HG02970 (cell line): ENCODE measurements at regions not wholly inside any gene's neighbourhood (a gene's known extent, or its start where the extent isn't known, plus 50 kb on each side); places are given as distances from the start of the nearest gene placed in this dataset.
A peak's percentile ranks its signal among the peaks of the same experiment; 100 is the strongest.

ENCODE experiments used
- ATAC-seq: cut with Tn5 transposase; IDR thresholded peaks from one replicate; pipeline ENCODE4 v1.9.1; 2021; ENCODE audit warnings: mild to moderate bottlenecking, moderate library complexity, moderate number of reproducible peaks; ENCODE audit not compliant: unreplicated experiment, low FRiP score

DNA sequence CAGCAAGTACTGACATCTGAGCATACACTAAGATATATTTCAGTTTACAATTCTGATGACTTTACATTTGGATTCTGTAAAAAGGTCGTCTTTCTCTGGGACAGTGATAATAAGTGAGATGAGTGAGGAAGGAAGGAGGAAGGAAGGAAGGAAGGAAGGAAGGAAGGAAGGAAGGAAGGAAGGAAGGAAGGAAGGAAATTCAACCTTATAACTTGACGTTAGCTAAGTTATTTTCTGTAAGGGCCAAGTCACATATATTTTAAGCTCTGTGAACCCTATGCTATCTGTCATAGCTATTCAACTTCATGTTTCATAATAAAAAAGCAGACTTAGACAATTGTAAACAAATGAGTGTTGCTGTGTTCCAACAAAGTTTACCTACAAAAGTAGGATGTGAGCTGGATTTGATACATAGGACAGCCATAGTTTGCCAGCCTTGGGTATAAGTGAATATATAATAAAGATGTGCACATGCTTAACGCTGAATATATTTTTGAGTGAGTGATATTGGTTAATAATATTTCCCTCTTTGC lies 753.0 kb upstream of the NDST4 start:
- ATAC-seq, result no peak

DNA sequence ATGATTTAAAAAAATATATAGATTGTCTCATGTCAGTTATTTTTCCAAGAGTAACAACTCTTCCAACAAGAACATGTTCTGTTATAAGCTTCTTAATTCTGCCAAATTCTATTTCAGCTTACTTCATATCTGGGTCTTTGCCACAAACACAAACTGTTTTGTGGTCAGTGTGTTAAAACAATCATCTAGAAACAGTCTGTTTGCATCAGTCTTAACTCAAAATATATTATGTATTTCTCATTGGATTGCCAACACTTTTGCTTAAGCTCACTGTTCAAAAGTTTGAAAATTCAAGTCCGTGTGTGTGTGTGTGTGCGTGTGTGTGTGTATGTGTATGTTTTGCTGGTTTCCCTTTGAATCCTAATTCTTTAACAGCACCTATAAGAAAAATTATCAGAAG lies 752.3 kb upstream of the NDST4 start:
- no peak for ATAC-seq

DNA sequence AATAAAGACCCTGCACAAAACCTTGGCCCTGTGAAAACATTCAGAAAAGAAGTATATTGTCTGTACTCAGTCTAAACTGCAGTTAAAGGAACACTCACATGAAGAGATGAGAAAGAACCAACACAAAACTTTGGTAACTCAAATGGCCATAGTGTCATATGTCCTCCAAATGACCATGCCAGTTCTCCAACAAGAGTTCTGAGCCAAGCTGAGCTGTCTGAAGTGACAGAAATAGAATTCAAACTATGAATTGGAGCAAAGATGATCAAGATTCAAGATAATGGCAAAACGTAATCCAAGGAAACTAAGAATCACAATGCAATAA lies 739.3 kb upstream of the NDST4 start:
- ATAC-seq, result no peak

DNA sequence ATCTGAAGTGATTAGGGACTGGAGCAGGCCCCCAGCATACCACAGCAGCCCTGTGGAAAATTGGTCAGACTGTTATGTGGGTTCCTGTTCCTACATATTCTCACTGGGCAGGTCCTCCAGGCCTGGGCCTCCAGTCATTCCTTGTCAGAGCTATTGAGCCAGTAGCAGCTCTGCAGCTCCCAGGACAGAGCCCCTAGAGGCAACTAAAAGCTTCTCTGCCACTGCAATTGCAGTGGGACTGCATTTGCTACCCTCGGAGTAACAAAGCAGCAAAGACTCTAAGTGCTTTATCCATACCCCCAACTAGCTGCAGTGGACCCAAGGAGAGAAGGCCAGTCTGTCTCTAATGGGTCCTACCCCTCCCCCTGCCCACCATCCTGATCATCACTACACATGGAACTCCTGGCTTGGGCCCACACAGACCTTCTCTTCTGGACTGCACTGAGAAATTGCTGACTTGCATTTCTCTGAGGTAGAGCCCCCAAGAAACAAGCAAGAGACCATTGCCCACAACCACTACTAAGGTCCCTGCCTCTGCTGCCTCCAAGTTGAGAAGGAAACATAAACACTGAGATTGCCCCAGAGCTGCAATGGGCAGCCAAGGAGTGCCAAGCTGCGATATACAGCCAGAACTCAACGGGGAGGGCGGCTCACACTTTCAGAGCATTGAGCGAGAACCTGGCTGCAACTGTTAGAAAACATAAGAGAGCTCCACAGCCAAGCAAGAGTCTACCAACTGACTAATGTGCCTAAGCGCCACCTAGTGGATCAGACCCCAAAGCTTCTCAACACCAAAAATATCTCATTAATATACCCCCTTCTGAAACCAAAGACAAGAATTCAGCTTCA lies 738.7 kb upstream of the NDST4 start:
- peak; percentile 79 for ATAC-seq

DNA sequence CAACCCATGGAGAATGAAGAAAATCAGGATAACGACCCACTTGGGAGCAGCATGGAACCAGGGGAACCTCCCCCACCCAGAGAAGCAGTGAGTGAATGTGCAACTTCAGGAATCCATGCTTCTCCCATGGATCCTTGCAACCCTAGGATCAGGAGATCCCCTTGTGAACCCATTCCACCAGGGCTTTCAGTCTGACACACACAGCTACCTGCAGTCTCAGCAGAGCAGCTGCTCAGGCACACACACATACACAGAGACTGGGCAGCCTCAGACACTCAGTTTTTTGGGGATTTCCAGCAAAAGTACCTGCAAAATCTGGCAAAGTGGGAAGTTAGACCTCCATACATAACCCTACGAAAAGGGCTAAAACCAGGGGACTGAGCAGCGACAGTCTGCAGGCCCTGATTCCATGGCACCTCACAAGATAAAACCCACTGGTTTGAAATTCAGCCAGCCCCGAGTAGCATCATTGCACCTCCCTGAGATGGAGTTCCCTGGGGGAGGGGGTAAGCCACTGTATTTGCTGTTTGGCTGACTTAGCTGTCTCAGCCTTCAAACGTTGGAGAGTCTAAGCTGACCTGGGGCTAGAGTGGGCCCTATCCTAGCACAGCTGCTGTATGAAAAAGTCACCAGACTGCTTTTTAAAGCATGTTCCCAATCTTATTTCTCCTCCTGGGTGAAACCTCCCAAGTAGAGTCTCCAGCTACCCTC lies 737.5 kb upstream of the NDST4 start:
- ATAC-seq, result no peak

DNA sequence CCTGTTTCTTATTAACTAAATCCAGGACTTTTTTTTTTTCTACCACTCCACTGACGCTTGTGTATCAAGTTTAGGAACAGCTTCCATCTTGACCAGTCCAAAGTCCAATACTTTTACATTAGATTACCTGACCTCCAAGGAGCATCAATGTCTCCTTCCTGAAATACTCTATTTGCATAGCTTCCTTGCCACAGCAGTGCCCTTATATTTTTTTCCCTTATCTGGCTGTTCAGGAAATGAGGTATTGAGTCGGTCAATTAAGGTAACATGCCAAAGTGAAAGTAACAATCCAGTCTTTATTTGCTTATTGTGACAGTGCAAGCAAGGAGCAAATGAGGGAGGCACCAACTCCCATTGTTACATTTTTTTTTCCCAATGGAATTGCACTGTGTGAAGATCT lies 730.8 kb upstream of the NDST4 start:
- ATAC-seq, result no peak

DNA sequence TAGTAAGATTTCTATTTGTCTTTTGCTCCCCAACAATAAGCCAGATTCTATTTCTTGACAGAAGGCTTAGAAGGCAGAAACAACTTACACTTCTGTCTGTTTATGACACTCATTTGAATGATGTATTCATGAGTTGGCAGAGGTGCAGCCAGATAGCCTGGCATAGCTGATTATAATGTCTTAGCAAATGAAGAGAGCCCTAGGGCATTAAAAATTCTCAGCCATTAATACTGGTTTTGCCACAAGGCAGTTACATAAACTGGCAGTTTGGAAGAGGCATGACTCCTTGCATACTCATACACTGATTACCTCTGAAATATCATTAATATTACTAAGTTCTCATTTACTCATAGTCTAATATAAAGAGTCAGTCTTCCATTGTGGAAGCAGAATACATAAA lies 728.5 kb upstream of the NDST4 start:
- no peak for ATAC-seq

DNA sequence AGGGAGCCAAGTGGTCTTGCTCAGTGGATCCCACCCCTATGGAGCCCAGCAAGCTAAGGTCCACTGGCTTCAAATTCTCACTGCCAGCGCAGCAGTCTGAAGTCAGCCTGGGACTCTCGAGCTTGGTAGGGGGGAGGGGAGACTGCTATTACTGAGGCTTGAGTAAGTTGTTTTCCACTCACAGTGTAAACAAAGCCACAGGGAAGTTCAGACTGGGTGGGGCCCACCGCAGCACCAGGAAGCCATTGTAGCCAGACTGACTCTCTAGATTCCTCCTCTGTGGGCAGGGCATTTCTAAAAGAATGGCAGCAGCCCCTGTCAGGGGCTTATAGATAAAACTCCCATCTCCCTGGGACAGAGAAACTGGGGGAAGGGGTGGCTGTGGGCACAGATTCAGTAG lies 721.0 kb upstream of the NDST4 start:
- ATAC-seq, result no peak

DNA sequence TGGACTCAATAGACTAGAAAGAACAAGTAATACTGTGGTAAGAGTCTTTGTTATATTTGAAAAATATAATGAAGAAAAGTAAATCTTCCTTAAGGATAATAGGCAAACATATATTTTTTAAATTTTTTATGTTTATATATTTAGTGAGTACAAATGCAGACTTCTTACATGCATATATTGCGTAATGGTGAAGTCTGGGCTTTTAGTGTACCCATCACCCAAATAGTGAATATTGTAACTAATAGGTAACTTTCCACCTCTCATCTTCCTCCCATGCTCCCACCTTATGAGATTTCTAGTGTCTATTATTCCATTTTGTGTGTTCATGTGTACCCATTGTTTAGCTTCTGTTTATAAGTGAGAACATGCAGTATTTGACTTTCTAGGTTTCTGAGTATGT lies 711.2 kb upstream of the NDST4 start:
- ATAC-seq, result no peak

DNA sequence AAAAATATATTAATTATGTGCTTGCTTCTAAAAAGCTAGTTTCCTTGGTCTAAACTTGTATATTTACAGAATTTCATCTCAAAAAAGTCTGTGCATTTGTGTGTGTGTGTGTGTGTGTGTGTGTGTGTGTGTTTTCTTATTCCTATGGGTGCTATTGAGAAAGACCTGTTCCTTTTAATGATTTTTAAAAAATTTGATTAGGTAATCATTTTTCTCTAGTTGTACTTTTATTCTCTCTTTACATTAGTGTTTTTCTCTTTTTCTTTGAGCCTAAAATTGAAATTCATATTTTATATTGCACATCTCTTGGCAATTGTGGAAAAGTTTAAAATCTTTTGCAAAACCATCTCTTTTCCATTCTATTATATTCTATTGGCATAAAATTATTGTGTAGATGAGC lies 690.4 kb upstream of the NDST4 start:
- ATAC-seq, result no peak

DNA sequence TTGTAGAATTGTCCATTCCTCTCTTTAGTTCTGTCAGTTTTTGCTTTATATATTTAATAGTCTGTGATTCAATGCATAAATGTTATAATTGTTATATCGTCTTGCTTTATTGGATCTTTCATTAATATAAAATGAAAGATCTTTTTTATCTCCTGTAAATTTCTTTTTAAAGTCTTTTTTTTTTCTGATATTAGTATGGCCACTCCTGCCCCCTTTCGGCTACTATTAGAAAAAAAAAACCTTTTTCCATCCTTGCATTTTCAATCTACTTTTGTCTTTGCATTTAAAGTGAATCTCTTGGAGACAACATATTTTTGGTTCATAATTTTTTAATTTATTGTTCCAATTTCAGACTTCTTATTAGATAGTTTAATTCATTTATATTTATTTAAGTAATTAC lies 677.4 kb upstream of the NDST4 start:
- no peak for ATAC-seq

DNA sequence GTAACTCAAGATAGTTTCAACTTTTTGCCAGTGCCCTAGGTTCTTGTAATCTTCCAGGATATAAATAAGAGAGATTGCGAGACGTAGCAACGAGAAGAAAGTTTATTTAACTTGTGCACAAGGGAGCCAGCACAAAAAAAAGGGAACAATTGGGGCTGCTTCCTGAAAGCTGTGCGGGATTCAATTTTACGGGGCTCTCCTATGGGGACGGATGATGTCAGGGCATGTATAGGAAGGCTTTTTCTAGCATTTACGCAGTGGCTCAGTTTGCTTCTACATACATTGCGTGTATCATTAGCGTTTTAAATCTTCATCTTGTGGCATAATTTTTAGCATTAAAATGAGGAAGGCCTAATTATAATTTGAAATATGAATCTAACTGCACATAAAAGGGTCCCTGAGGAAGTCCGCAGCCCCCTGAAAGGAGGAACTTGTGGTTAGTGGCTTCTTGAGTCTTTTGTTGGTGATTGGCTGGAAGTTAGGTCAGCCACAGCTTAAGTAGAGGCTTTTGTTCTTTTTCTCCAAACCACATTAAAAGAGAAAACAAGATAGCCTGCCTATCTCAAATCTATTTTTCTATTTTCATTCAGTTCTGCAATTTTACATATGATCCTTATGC lies 668.2 kb upstream of the NDST4 start:
- ATAC-seq, result no peak

DNA sequence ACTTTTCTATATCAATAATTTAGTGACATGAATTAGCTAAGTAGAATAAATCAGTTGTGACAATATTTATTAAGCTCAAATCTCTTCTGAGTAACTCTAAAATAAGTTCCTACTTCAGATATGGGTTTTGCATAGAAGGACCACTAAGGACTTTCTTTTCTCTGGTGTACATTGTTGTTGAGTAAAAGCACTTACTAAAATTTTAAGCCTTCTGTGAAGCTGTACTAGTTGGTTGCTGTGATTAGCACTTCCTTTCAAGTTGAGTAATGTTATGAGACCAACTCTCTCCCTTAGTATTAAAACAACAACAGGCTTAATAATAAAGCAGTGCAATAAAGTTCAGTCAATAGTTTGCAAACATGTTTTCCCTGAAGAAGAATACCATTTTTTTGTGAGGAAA lies 667.4 kb upstream of the NDST4 start:
- peak; percentile 60 for ATAC-seq

DNA sequence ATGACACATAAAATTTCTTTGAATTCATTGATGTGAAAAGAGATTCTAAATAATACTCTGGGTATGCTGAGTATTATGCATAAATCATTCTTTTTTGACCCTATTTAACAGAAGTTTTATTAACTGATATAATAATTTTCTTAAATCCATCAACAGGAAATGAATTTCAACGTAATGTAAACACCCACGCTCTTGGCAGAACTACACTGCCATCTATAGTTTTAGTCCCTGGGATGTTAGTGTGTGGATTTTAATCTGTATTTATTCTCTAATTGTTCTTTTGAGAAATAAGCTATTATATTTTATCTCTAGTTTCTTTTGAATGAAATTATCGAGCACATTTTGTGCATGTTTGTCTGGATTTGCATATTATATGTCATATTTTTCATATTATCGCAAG lies 666.8 kb upstream of the NDST4 start:
- ATAC-seq, result no peak

DNA sequence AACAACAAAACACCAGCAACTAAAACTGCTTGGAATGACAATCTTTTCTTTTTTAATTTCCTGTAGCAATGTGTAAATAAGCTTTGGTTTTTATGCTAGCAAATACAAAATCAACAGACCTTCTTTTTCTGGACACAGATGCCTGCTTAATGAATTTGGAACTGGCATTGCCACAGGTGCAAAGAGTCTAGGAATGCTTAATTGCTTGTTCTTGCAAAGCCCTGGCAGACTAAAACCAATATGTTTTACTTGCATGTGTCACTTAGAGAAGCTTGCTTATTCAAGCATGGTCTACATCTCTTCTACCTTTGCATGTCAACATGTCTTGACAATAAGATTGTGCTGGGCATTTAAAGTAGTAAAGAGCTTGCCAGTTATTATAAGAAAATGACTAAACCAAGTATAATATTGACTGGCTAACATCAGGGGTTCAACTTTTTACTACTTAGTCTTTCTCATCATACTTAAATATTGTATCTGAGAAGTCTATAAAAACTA lies 656.7 kb upstream of the NDST4 start:
- ATAC-seq, result no peak

DNA sequence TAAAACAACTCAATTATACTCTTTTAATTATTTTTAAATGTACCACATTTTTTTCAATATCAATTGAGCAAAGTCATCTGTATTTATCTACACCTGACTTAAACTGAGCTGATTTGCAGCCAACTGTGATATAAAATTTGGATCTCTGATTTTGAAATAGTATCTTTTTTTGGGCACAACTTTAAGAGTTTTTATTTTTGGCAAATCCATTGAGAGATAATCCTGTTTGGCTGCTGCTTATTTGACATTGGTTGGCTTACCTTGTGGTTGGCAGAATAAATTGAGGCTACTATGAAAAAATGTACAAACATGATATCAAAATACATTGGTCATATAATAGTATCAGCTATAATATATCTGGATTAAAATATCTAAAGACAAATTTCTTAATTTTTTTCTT lies 656.0 kb upstream of the NDST4 start:
- no peak for ATAC-seq

DNA sequence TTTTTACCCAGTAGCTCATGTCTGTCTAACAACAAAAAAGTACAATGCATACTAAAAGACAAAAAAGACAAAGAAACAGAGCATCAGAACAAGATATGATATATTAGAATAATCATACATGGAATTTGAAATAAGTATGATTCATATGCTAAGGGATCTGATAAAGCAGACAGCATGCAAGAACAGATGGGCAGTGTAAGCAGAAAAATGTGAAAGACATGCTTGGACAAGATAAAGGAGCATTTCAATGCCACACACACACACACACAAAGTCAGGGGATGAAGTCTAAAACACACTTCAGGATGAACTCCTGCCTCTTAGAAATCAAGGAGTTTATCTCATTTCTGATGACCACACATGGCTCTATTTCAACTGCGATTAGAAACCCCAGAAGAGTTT lies 649.6 kb upstream of the NDST4 start:
- no peak for ATAC-seq

DNA sequence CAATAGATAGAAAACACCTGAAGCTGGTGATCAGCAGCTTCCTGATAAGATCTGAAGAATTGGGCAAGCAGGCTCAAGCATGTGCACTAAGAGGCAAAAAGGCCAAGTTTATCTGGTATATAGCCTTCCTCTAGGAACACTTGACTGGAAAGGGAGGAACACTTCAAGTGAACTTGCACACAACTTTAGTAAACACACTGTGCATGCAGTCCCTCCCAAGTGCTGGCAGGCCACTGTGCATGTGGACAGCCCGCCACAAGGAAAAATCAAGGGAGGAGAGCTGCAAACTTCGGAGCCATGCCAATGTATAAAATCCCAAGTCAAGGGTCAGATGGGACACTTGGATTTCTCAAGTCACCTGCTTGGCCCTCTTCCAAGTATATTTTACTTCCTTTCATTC lies 645.8 kb upstream of the NDST4 start:
- ATAC-seq, result no peak

DNA sequence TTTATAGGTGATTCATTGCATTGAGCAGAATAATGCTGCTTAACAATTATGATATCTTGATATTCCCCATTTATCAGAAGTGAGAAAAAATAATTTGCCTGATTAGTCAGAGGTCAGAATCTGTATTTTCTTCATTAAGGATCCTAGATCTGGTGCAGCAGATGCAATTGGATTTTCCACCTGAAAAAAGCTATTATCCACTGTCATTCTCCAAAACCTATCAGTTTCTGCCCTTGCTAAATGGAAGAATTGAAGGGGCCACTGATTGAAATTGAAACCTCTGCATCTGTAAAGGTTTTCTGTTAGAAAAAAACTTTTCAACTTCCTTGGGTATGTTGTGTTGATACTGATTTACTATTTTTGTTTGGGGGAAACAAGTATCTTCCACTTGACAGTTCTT lies 636.0 kb upstream of the NDST4 start:
- no peak for ATAC-seq

DNA sequence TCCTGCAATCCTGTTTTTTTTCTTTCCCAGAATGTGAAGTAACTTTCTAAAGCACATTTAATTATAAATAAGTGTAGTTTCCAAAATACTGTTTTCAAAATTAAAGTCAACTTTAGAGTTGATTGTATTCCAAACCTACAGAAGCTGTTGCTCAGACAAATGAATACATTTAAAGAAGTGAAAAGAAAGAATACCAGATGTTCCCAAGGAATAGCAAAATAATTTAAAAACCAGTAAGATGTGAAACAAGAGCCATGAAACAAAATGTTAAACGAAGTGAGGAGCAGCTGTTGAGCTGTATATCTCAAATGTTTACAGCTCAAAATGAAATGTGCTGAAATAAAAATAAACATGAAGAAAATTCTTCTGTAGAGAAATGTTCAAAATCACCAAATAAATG lies 627.4 kb upstream of the NDST4 start:
- no peak for ATAC-seq

DNA sequence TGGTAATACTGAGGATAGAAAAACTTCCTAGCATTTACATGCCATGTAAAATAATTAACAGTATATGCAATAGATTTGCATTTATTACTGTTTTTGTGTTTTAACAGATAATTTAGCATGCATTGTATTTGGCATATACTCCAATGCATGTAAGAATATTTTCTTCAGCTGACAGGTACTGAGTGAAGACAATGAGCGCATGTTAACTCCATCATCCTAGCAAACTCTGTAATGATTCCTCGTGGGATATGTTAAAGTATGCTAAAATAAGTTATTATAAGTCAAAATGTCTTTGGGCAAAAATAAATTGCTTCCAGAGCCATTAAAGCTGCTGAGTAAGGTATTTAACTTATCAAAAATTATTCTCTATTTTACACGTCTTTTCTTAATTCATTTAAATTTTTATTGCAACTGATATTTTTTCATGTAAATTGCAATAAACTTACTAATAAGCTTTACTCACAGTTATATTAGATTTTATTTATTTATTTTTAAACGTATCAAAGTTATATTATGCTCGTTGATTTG lies 616.4 kb upstream of the NDST4 start:
- ATAC-seq, result no peak
